GM23248 (cell line): ENCODE measurements at regions not wholly inside any gene's neighbourhood (a gene's known extent, or its start where the extent isn't known, plus 50 kb on each side); places are given as distances from the start of the nearest gene placed in this dataset.

ENCODE experiments used
- EZH2 ChIP-seq: fragments of 200-600 bp; sonication (generic); IDR thresholded peaks from 2 replicates; pipeline ENCODE4 v1.6.1; 2018; ENCODE audit warnings: antibody characterized with exemption, mild to moderate bottlenecking; ENCODE audit not compliant: insufficient read depth, poor library complexity, severe bottlenecking
- EZH2phosphoT487 ChIP-seq: fragments of 200-600 bp; sonication (generic); IDR thresholded peaks from 2 replicates; pipeline ENCODE4 v1.6.1; 2018; ENCODE audit warnings: antibody characterized with exemption, moderate library complexity, mild to moderate bottlenecking, low read depth; ENCODE audit not compliant: insufficient read depth

DNA sequence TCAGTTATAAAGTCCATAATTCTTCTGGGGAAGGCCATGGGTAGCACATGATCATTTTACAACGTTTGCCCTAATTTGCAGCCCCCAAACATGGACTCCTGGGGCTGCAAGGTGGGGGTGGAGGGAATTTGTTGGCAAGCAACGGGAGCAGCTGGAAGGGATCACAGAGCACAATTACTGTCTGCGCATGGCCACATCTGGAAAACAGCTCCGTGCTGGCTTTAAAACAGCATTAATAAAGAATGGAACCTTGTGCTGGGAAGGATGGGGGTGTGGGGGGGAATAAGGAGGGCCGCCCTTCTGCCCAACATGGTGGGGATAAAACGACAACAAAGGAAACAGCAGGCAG lies 60.9 kb upstream of the SLC14A2 start:
- no peak for TF ChIP-seq EZH2
- no peak for TF ChIP-seq EZH2phosphoT487
